HG02759 (cell line): ENCODE measurements at regions not wholly inside any gene's neighbourhood (a gene's known extent, or its start where the extent isn't known, plus 50 kb on each side); places are given as distances from the start of the nearest gene placed in this dataset.

Source experiments
- ATAC-seq: cut with Tn5 transposase; IDR thresholded peaks from one replicate; pipeline ENCODE4 v1.9.1; 2021; ENCODE audit warnings: mild to moderate bottlenecking, moderate library complexity; ENCODE audit not compliant: unreplicated experiment

DNA sequence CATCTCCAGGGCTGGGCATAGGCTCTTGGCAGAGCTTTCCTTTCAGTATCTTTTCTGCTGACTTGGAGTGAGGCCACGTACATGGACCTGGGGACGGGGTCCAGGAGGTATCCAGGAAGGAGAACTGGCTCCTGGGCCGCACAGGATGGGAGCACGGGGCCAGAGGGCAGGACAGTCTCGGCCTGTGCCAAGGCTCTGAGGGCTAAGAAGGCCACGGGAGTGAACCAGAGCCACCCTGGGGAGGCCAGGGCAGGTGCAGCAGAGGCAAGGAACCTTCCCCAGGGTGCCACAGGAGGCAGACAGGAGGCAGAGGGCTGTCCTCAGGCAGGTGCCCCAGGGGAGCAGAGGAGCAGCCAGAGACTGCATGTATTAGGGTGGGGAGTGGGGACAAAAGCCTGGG, 50.3 kb downstream of the PLXNA1 start:
- ATAC-seq, result no peak

DNA sequence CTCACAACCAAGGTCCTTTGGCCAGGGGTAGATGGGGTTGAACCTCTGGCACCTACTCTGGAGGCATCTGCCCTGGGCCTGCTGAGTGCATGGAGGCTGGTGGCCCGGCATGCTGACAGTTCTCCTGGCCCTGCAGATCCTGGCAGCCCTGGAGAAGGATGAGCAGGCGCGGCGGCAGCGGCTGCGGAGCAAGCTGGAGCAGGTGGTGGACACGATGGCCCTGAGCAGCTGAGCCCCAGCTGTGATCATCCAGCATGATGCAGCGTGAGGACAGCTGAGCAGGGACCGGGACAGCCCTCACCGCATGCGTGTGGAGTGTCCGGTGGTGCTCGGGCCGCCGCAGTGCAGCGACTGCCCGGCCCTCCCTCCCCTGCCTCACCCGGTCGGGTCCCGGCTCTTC, 50.9 kb downstream of the PLXNA1 start:
- ATAC-seq, result no peak

DNA sequence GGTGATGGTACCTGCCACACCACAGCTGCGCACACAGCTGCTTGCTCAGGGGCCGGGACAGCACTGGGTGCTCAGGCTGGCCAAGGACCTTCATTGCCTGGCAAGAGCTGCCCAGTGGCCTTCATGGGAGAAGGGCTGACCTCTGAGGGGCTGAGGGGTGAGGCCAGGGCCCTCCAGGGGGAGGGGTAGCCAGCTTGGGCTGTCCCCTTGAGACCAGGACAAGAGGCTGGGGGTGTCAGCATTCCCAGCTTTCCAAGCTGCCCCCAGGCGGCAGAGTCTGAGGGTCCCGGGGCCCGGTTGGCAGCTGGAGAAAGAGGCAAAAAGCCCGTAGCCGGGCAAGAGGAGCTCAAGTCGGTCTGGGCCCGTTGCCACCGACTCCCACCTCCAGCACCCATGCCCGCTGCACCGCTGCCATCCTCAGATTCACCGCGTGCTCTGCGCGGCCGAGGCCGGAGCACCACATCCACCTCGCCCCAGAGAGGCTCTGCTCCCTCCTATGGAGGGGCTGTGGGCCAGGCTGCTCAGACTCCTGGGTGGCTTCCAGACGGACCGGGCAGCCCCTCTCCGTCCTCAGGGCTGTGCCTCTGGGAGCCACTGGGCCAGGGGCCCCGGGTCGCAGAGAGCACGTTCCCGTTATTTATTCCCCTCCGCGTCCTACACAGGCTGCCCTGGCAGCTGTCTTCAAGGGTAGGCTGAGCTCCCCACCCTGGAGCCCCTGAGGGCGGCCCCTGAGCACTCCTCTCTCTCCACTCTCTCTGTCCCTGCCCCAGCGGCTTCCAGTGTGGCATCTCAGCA, 51.5 kb downstream of the PLXNA1 start:
- no peak for ATAC-seq

DNA sequence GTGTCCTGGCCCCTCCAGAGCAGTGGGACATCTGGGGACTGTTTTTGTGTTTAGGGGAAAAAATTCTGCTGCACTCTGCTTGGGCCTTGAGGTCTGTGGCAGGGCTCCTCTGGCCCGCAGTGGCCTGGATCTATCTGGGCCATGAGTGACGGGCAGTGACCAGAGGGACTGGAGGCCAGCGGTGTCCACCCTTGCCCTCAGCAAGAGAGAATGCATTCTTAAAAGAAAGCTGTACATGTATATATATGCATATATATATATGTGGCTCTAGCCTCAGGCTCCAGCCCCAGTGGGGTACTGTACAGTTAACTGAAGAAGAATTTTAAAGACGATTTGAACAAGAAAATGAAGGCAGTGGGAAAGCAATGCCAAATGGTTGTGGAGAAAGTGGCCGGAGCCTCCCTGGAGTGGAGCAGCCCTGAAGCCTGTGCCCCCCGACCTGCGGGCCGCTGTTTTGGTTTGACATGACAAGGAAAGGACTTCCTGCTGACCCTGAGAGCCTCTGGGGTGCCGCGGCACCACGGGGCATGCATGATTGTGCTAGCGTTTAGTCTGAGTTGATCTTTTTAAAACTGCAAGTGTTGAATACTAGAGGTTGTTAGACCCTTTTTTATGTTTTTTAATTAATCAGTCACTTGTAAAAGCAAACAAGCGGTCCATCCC, 52.2 kb downstream of the PLXNA1 start:
- ATAC-seq, result no peak

DNA sequence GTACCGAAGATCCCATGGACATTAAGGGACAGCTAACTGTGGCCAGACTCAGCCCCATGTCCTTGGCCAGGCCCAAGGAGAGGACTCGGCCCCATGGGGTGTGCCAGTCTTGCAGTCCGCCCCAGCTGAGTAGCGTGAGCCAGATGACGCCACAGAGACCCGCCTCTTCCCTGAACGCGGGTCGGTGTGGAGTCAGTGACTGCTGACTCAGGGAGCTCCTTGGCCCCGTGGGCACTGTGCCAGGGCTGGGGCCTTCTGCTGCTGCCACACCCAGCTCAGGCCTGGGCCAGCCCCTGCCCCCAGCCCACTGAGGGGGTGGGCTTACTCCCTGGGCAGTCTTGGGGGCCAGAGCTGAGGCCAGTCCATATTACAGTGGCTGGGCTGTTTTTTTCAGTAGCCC, 52.8 kb downstream of the PLXNA1 start:
- no peak for ATAC-seq

DNA sequence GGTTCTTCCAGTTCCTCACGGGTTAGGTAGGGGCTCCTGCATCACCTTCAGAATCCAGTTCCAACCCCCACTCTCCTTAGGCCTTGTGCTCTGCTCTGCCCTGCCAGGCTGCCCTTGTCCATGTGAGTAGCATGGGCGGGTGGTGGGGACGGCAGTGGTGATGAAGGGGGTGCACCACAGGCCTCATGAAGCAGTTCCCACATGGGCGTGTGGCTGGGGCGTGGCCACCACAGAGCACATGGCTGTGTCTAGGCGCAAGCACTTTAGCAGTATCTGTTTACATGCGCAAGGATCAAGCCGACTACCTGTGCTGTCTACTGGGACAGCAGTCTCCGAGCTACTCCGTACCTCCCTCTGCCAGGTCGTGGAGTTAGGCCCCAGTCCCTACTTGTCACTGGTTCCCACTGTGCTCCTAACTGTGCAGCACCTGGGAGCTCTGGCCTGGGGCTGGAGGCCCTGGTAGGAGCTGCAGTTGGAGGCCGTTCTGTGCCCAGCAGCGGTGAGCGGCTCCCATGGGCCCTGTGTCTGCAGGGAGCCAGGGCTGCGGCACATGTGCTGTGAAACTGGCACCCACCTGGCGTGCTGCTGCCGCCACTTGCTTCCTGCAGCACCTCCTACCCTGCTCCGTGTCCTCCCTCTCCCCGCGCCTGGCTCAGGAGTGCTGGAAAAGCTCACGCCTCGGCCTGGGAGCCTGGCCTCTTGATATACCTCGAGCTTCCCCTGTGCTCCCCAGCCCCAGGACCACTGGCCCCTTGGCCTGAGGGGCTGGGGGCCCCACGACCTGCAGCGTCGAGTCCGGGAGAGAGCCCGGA, 53.5 kb downstream of the PLXNA1 start:
- no peak for ATAC-seq

DNA sequence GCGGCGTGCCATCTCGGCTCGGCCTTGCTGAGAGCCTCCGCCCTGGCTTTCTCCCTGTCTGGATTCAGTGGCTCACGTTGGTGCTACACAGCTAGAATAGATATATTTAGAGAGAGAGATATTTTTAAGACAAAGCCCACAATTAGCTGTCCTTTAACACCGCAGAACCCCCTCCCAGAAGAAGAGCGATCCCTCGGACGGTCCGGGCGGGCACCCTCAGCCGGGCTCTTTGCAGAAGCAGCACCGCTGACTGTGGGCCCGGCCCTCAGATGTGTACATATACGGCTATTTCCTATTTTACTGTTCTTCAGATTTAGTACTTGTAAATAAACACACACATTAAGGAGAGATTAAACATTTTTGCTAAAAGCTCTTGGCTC, 54.1 kb downstream of the PLXNA1 start:
- no peak for ATAC-seq

DNA sequence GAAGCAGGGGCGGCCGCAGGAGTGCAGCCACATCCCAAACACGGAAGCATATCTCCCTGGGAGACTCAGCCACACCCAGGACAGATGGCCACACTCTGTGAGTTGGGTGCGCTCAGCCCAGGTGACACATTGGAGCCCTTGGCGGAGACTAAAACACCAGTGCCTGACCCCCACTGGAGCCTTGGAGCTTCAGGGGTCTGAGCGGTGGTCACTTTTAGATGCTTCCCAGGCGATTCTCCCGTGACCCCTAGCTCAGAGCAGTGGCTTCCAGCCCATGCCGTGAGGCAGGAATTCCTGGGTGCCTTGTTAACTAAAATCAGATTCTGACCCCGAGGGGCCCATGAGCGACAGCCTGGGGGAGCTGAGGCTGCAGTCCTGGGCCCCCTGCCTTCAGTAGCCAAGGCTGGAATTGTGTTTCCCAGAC, 54.5 kb downstream of the PLXNA1 start:
- ATAC-seq, result no peak

DNA sequence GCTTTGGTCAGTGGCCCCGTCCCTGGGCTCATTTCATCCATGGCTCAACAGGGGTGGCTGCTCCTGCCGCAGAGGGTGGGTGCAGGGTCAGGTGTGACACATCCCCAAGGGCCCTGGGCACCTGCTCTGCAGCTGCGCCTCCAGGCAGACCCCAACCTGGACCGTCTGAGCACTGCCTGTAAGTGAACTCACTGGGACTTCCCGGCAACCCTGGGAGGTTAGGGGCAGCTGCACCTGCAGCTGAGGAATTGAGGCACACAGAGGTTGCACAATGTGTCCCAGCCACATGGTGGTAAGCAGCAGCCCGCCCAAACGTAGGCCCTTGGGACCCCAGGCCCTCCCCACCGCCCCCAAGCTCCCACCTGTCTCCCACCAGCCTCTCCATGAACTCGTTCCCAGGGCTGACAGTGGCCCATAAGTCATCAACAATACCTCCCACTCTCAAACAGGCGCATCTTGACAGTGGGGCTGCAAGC, 55.1 kb downstream of the PLXNA1 start:
- no peak for ATAC-seq

DNA sequence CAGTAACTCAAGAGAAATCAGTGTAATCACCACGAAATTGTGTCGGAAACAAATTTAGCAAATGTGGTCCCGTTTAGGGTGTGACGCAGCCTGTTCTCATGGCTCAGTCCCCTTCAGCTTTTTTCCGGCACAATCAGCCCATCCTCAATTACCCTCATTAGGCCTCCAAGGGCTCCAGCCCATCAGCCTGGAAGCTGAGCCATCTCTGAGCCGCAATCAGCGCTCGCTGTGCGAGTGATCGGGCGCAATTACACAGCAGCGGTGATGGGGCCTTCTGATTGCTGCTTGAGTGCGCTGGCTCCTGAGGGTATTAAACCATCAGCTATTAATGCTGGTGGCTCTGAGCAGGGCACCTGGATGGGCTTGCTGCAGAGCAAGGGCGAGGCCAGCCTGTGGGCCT, 55.6 kb downstream of the PLXNA1 start:
- ATAC-seq, result no peak

DNA sequence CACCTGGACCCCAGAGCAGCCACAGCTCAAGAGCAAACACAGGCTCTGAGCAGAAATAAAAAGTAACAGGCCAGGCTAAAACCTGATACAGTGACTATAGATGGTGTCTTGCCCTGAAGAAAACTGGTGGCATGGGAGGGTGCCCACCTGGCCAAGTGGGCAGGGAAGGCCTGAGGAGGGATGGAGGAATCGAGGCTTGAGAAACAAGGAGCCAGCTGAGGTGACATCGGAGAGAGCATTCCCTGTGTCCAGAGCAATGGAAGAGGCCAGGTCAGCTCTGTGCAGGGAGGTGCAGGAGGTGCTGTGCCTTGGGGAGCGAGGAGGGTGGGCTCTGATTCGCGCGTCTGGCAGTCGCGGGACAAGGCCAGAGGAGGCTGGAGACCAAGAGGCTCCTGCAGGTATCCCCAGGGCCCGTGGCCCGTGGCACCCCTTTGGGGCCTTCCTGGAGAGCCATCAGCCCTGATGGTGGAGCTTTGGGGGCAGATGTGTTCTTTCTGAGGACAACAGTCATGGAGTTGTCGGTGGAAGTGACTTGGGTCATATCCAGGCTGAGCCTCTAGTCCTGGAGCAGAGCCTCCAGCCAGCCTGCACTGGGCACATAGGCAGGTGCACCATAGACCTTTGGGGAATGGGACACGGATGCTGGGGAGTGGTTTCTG, 56.1 kb downstream of the PLXNA1 start:
- ATAC-seq, result no peak

DNA sequence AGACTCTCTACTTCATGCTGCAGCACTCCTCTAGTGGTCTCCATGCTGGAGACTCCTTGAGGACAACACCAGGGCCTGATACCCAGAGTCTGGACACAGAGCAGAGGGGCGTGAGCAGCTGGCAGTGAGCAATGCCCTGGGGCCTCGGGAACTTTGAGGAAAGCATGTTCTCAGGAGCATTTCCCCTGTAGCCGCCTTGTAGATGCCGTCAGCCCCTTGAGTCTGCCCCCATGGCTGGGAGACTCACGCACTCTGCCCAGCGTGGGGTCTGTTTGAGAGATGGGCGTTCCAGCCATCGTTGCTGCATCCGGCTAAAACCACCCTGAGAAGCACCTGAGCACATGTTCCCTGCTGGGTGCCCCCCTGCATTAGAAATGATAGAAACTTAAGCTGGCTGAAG, 56.8 kb downstream of the PLXNA1 start:
- ATAC-seq, result no peak

DNA sequence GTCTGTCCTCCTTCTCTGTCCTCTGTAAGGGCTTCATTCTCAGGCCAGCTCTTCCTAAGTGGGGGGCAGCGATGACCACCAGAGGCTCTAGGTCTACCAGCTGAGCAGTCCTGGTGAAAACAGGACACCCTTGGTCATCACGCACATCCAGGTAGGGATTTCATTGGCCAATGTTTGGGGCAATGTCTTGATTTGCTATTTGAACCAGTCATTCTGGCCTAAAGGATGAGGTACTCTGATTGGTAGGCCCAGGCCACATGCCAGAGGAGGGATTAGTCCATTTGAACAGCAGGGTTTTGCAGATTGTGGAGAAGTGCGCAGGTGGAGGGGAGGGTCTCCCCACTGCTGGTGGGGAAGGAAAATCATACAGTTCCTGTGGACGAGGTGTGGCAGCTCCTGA, 57.3 kb downstream of the PLXNA1 start:
- ATAC-seq, result no peak

DNA sequence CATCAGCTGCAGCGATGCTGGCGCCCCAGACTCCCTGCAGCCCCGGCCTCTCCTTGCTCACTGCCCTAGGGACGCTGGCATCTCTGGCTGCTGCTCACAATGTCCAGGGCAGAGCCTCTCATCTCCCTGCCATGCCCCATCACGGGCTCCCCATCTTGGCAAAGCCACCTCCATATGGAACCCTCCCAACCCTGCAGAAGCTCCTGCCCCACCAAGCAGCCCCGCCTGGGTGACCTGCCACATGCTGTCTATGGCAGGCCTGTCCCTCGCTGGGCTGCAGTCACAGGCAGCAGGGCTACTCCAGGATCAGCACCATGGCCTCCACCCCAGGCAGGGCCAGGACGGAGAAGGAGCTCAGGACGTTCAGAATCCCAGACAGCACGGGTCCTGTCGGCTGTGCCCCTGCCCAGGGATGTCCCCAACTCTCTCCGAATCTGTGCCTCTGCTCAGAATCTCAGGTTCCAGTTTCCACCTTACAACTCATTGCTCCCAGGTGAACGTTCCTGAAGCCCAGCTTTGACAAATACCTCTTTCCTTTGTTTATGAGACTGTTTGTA, 58.4 kb downstream of the PLXNA1 start:
- ATAC-seq, result no peak

DNA sequence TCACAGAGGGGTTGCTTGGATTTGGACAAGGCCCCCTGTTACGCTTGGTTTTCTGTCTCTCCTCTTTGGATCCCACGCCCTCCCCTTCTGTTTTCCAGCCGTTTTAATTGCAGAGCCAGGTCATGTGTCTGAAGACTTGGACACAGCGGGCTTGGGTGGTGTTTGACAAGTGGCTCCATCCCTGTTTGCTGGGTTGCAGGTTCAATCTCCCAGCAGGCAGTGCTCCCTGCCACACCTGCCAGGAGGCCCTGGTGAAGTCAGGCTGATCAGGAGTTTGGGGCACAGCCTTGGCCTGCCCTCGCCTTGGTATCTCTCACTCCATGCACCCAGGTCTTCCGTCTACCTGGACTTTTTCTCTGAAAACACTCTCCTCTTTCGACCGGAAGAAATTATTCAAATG, 59.0 kb downstream of the PLXNA1 start:
- no peak for ATAC-seq

DNA sequence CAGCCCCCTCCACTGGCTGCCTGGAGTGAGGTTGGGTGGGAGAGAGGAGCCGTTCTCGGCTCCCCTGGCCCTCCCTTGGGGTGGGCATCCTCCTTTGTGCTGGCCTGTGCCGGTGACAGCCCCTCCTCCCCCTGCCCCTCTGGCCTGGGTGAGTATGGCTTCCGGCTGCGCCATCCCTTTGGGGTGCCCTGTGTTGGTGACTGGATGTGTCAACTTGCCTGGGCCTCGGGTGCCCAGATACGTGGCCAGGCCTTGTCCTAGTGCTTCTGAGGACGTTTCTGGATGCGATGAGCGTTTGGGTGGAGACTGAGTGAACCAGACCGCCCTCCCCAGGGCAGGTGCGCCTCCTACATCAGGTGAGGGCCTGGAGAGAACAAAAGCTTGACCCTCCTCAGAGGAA, 59.7 kb downstream of the PLXNA1 start:
- no peak for ATAC-seq

DNA sequence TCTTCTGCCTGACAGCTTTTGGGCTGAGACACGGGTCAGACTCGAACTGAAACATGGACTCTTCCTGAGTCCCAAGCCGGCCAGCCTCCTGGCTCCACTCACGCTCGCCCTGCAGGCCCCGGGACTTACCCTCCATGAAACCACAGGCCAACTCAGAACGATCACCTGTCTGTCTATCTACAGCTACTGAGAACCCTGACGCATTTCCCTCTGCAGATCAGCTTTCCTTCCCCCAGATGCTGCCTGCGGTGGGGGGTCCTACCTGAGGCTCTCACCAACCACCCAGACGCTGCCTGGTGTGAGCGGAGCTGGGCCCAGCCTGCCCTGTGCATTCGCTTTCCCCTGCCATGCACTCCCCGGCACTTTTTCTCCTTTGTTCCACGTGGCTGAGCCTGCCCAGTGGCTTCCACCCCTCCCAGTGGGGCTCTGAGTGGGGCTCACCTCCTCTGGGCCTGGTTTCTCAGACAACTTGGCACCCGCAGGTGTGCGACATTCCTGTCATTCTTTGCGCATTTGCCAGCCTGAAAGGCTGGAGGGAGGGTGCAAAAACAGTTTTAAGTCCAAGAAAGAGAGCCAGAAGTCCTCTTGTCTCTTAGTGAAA, 60.2 kb downstream of the PLXNA1 start:
- no peak for ATAC-seq

DNA sequence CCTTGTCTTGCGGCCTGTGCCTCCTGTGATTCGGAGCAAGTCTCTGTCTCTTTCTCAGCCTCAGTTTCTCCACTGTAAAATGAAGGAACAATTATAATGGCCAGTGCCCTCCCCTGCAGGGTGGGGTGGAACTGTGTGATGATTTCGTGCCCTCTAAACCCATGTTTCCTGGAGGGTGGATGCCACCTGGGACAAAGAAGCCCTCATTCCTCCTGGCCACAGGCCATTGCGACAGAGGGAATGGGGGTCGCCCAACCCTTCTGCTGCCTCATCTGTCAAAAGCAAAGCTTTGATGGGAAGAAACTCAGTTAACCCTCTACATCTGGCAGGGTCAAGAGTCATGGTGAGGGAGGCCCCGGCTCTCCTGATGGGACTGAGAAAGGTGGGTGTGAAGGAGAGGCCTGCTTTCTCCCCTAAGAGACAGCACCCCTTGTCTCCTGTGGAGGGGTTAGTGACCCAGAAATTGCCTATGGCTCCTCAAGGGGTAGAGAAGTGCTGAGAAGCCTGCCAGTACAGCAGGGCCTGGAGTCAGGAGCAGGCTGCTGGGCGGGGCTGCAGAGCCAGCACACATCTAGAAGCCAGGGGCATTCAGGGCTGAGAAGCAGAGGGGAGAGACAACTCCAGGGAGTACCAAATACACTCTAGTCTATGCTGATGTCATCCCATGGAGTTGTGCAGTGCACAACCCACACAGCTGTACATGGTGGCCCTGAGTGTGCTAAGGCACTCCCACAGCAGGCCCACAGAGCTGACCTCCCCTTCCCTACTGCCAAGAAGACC, 61.0 kb downstream of the PLXNA1 start:
- no peak for ATAC-seq

DNA sequence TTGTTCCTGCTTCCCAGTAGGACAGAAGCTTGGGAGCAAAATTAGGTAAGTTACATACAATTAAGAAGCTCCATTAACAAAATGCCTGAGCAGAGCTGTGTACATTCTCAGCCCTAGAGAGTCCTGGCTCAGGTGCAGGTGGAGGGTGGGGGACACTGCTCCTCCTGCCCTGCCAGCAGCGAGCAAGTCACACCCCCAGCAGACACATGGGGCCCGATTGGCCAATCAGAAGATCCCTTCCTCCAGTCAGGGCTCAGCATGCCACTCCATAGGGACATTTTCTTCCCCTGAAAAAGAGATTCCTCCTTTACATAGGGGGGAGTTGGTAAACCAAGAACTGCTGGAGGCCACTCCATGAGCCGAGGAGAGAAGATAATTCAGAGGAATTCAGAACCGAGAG, 62.1 kb downstream of the PLXNA1 start:
- no peak for ATAC-seq
